HUES64 (cell line): ENCODE measurements at regions not wholly inside any gene's neighbourhood (a gene's known extent, or its start where the extent isn't known, plus 50 kb on each side); places are given as distances from the start of the nearest gene placed in this dataset.
"Not testable (repeated sequence)": the region's sequence is repeated elsewhere in the genome, so short reads cannot be mapped to it uniquely, and the experiment has no call there.

Experiments used
- H3K27ac ChIP-seq: 2 replicates; pipeline ENCODE4 v1.7.0; 2013; ENCODE audit warnings: low read depth, low read length, inconsistent platforms
- H3K27me3 ChIP-seq: 2 replicates; pipeline ENCODE4 v1.6.1; 2013; ENCODE audit warnings: mild to moderate bottlenecking, low read length; ENCODE audit not compliant: insufficient read depth
- H3K36me3 ChIP-seq: 2 replicates; pipeline ENCODE4 v1.6.1; 2013; ENCODE audit warnings: mild to moderate bottlenecking, low read length; ENCODE audit not compliant: insufficient read depth
- H3K4me1 ChIP-seq: 2 replicates; pipeline ENCODE4 v1.6.1; 2013; ENCODE audit warnings: mild to moderate bottlenecking, low read length, moderate library complexity; ENCODE audit not compliant: insufficient read depth
- H3K4me3 ChIP-seq: 2 replicates; pipeline ENCODE4 v1.5.1; 2013; ENCODE audit warnings: mild to moderate bottlenecking, low read length, moderate library complexity
- H3K9ac ChIP-seq: 2 replicates; pipeline ENCODE4 v1.6.1; 2013; ENCODE audit warnings: mild to moderate bottlenecking, low read depth, low read length
- H3K9me3 ChIP-seq: 2 replicates; pipeline ENCODE4 v1.6.1; 2013; ENCODE audit warnings: low read depth, low read length; ENCODE audit not compliant: insufficient read depth
- WGBS: fragments of 150-250, 120-280 bp; methylation state at CpG from one replicate; pipeline ENCODE4 v1.1.7; 2013; ENCODE audit warnings: missing lambda C conversion rate; 5-methylcytosine and 5-hydroxymethylcytosine counted together

- H3K4me3 ChIP-seq = peak overlapping the region; percentile 56
- H3K27me3 ChIP-seq = peaks cover 100% of the 10 kb centered on the region
- no peak overlapping the region for H3K27ac ChIP-seq
- no peaks in the 10 kb centered on the region for H3K9me3 ChIP-seq
- H3K9ac ChIP-seq = no peak overlapping the region
- no peaks in the 10 kb centered on the region for H3K36me3 ChIP-seq
- WGBS = 5% methylated on average over 29 of the region's 29 CpGs
- peaks cover 35% of the 10 kb centered on the region for H3K4me1 ChIP-seq
Observed at GRCh38 chr6:28812778-28813569, 110.8 kb downstream of the TRIM27 start.

DNA sequence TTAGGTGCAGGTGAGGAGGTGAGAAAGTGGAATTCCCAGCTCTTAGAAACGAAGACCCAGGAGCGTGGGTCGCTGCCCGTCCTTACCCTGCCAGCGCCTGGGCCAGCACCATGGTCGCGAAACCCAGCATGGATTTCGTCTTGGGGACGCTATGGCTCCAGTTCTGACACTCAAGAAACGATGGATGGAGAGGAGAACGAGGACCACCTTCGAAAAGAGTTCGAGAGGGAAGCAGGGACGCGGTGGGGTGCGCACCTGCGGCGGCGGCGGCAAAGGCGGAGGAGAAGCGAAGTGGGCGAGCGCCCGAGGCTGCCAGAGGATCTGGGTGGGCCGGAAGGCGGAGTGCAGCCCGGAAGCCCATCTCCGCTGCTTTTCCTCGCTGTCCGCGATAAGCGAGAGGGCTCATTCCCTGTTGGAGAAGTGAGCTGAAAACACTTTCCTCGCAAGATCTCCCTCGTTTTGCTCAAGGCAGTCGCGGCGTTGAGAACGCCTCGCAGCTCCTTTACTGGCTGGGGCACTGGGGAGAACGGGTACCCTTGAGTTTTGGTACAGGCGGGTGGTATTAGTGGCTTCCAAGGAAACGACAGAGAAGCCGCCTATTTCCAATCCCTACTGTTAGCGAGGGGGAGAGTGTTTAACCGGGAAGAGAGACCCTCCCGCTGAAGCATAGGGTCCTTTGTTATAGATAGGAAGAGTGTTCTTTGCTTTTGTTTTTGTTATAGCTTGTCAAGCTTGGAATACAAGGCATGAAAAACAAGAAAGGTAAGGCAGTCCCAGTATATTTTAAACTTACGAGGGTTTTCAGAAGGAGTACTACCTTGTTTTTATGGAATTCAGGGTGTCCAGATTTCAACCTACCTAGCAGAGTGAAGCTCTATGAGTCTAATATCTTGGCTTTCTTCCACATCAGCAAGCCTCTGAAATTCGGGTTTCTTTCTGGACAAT, 109.5 kb downstream of the TRIM27 start:
- Histone ChIP-seq H3K27me3 (peaks cover 100% of the 10 kb centered on the region), H3K9me3 (no peaks in the 10 kb centered on the region), H3K36me3 (no peaks in the 10 kb centered on the region), H3K9ac (no peak overlapping the region), H3K27ac (no peak overlapping the region), H3K4me1 (peaks cover 35% of the 10 kb centered on the region), H3K4me3 (peak overlapping the region; percentile 56)
- WGBS = 2% methylated on average over 49 of the region's 49 CpGs

- no peaks in the 10 kb centered on the region for H3K36me3 ChIP-seq
- H3K4me1 ChIP-seq = peaks cover 28% of the 10 kb centered on the region
- peak overlapping the region; percentile 68 for H3K4me3 ChIP-seq
- peaks cover 98% of the 10 kb centered on the region for H3K27me3 ChIP-seq
- WGBS = 26% methylated on average over 15 of the region's 15 CpGs
- no peak overlapping the region for H3K27ac ChIP-seq
- H3K9me3 ChIP-seq = no peaks in the 10 kb centered on the region
- H3K9ac ChIP-seq = peak overlapping the region; percentile 12; the same call in 1 of the 2 replicates
Observed at GRCh38 chr6:28816339-28816908, 107.4 kb downstream of the TRIM27 start.

GRCh38 chr6:28816909-28817807, 106.6 kb downstream of the TRIM27 start:
- no peaks in the 10 kb centered on the region for H3K36me3 ChIP-seq
- H3K4me1 ChIP-seq = peaks cover 27% of the 10 kb centered on the region
- peaks cover 98% of the 10 kb centered on the region for H3K27me3 ChIP-seq
- H3K9ac ChIP-seq = peak overlapping the region; percentile 12; the same call in 1 of the 2 replicates
- H3K27ac ChIP-seq = no peak overlapping the region
- no peaks in the 10 kb centered on the region for H3K9me3 ChIP-seq
- WGBS = 7% methylated on average over 27 of the region's 27 CpGs
- H3K4me3 ChIP-seq = peak overlapping the region; percentile 68

GRCh38 chr6:28817808-28818145, 106.0 kb downstream of the TRIM27 start:
- no peak overlapping the region for H3K27ac ChIP-seq
- 11% methylated on average over 7 of the region's 7 CpGs for WGBS
- H3K9ac ChIP-seq = no peak overlapping the region
- H3K4me3 ChIP-seq = peak overlapping the region; percentile 68
- H3K4me1 ChIP-seq = peaks cover 21% of the 10 kb centered on the region
- no peaks in the 10 kb centered on the region for H3K9me3 ChIP-seq
- H3K36me3 ChIP-seq = no peaks in the 10 kb centered on the region
- H3K27me3 ChIP-seq = peaks cover 93% of the 10 kb centered on the region

DNA sequence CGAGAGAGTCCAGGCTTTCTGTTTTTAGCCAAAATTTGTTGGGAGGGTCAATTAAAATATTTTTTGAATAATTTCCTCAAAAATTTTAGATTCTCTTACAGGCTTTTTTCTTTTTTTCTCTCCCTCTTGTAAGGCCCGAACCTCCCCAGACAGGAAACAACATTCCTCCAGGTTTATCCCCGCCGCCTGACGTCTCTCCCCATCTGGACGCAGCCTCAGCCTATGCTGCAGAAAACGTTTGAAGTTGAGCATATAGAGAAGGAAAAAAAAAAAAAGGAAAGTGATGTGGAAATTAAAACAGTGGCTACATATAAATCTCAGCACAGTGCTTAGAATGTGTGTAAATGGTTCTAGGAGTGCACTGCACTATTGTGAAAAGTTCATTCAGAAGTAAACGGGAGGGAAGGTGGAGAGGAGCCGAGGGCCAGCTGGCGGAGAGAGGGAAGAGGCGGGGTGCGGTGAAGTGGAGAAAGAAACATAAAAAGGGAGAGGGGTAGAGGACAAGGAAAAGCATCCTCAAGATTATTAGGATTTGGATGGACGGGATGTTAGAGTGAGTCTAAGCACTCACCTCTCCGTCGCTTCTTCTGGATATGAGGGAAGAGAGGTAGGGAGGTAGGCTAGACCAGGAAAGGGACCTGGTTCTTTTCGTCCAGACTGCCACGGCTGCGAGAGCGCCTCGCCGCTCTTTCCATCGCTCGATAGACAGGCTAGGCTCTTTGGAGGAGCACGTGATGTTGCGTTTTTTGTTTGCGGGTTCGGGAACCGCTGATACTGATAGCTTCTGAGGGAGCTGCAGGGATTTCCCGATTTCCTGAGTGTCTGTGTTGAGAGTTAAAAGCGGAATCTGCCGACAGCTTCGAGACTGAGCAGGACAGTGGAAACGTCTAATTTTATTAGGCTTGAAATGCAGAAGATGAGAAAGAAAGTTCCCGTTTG, 98.7 kb downstream of the TRIM27 start:
- Histone ChIP-seq H3K27ac (no peak overlapping the region), H3K4me1 (peaks cover 13% of the 10 kb centered on the region), H3K36me3 (no peaks in the 10 kb centered on the region), H3K9ac (no peak overlapping the region), H3K9me3 (no peaks in the 10 kb centered on the region), H3K4me3 (peak overlapping the region; percentile 62), H3K27me3 (peaks cover 88% of the 10 kb centered on the region)
- 2% methylated on average over 34 of the region's 34 CpGs for WGBS

DNA sequence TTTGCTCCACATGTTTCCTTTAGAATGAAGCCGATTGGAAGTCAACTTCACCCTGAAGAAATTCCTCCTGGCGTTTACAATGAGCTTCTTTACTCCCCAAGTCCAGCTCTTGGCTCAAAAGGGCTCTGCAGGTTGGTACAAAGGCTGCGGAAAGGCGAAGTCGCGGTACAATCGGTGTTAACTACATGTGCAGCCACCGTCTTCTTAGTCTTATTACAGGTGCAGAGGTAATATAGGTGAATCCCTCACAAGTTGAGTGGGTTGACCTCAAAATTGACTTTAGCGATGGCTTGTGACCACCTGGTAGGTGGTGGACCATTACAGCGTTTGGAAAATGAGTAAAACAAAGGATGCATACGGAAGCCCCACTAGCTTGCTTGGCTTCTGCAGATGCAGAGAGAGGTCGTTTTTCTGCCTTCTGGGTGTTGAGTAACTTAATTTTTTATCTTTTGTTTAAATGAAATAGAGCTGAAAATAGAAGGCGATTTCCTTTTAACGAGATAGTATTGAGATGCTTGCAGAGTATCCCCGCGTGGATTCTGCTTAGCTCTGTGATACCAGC, 98.0 kb downstream of the TRIM27 start:
- peaks cover 13% of the 10 kb centered on the region for H3K4me1 ChIP-seq
- H3K9me3 ChIP-seq = no peaks in the 10 kb centered on the region
- H3K27me3 ChIP-seq = peaks cover 82% of the 10 kb centered on the region
- H3K27ac ChIP-seq = no peak overlapping the region
- 13% methylated on average over 16 of the region's 16 CpGs for WGBS
- no peak overlapping the region for H3K9ac ChIP-seq
- no peaks in the 10 kb centered on the region for H3K36me3 ChIP-seq
- peak overlapping the region; percentile 62 for H3K4me3 ChIP-seq

DNA sequence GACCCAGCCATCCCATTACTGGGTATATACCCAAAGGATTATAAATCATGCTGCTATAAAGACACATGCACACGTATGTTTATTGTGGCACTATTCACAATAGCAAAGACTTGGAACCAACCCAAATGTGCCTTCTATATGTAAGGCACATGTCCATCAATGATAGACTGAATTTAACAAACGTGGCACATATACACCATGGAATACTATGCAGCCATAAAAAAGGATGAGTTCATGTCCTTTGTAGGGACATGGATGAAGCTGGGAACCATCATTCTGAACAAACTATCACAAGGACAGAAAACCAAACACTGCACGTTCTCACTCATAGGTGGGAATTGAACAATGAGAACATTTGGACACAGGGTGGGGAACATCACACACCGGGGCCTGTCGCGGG, 92.1 kb downstream of the TRIM27 start:
- H3K36me3 ChIP-seq, H3K4me3 ChIP-seq, H3K4me1 ChIP-seq, H3K9ac ChIP-seq, H3K27ac ChIP-seq, H3K9me3 ChIP-seq: not testable (repeated sequence)
- 87% methylated on average over 5 of the region's 6 CpGs for WGBS
- H3K27me3 ChIP-seq = peaks cover 41% of the 10 kb centered on the region

DNA sequence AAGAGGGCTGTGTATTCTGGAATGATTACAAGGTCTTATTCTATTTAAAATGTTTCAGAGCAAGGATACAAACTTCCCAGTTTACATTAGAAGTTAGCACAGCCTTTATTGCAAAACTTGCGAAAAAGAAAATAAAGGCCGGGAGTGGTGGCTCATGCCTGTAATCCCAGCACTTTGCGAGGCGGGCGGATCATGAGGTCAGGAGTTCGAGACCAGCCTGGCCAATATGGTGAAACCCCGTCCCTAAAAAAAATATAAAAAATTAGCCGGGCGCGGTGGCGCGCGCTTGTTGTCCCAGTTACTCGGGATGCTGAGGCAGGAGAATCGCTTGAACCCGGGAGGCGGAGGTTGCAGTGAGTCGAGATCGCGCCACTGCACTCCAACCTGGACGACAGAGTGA, 87.1 kb downstream of the TRIM27 start:
- H3K27ac ChIP-seq, H3K36me3 ChIP-seq, H3K9ac ChIP-seq, H3K4me3 ChIP-seq, H3K4me1 ChIP-seq, H3K9me3 ChIP-seq: not testable (repeated sequence)
- H3K27me3 ChIP-seq = peaks cover 26% of the 10 kb centered on the region
- 85% methylated on average over 20 of the region's 21 CpGs for WGBS
